ENCODE measurements at regions not wholly inside any gene's neighbourhood (a gene's known extent, or its start where the extent isn't known, plus 50 kb on each side); places are given as distances from the start of the nearest gene placed in this dataset.

DNA sequence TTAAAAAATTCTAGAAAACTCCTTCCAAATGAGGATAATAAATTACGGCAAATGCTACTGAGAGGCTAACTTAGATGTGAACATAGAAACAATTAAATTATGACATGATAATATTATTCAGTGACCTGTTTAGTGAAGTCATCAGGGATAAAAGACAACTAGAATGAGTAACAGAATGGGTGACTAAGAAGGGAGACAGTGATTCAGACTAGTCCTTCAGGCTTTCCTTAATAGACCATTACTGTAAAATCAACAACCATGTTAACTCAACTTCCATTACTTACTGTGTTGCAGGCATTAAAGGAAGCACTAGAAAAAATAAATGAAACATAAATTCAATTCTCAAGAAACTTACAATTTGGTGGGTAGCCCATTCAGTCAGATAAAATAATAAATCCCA is 543.9 kb upstream of the LRFN5 start:
- Histone ChIP-seq H3K79me1 (ENCODE audit: insufficient read depth, low read depth, low read length, poor library complexity, severe bottlenecking) (no peaks in the 10 kb centered on the region), H2BK120ac (ENCODE audit: low read depth, low read length, poor library complexity, severe bottlenecking) (no peak overlapping the region), H2AK5ac (ENCODE audit: insufficient read length, low read length) (no peak overlapping the region), H2BK15ac (ENCODE audit: low read depth, low read length) (no peak overlapping the region), H3K23me2 (ENCODE audit: insufficient read length, low read depth, low read length, poor library complexity, severe bottlenecking) (no peaks in the 10 kb centered on the region), H3K23ac (ENCODE audit: insufficient read length, low read depth, low read length) (no peak overlapping the region), H4K20me1 (ENCODE audit: control insufficient read depth, insufficient read depth, insufficient read length) (no peaks in the 10 kb centered on the region), H4K8ac (replicated peaks; ENCODE audit: insufficient read length, low read depth, low read length) (no peak overlapping the region), H3K79me2 (ENCODE audit: insufficient read depth, low read length) (no peaks in the 10 kb centered on the region), H3K9ac (ENCODE audit: extremely low read depth, insufficient read length, low read length) (no peak overlapping the region), H3K4ac (ENCODE audit: low read depth, low read length) (no peak overlapping the region), H4K5ac (ENCODE audit: insufficient read length, low read depth, low read length) (no peak overlapping the region), H4K91ac (ENCODE audit: insufficient read length, low read depth, low read length) (no peak overlapping the region), H3K9me3 (ENCODE audit: control insufficient read depth, low read depth, low read length) (no peaks in the 10 kb centered on the region), H3K27me3 (ENCODE audit: insufficient read depth, low read length) (no peaks in the 10 kb centered on the region), H2BK20ac (ENCODE audit: low read depth, low read length, poor library complexity, severe bottlenecking) (no peak overlapping the region), H2AFZ (ENCODE audit: low read length) (no peak overlapping the region), H3K14ac (ENCODE audit: insufficient read depth, low read length) (no peak overlapping the region), H2BK5ac (ENCODE audit: insufficient read length, low read length) (no peak overlapping the region), H3K4me1 (ENCODE audit: insufficient read depth, low read length) (no peaks in the 10 kb centered on the region), H3K27ac (ENCODE audit: insufficient read length, low read depth, low read length) (no peak overlapping the region), H3K56ac (ENCODE audit: insufficient read length, low read depth, low read length) (no peak overlapping the region), H3K4me2 (ENCODE audit: insufficient read depth, insufficient read length, low read length) (no peak overlapping the region), H3K18ac (ENCODE audit: insufficient read length, low read depth, low read length) (no peak overlapping the region), H2BK12ac (ENCODE audit: insufficient read length, low read depth, low read length) (no peak overlapping the region), H3T11ph (ENCODE audit: low read length) (no peak overlapping the region)
- no peaks in the 10 kb centered on the region for H3K27me3 Mint-ChIP-seq (ENCODE audit: low read depth)
- no CpG with 5 or more reads among the region's 1 CpG for WGBS (ENCODE audit: extremely low coverage, insufficient read length, low lambda C conversion rate)
- DNase-seq = no peak
- H3K4me3 Mint-ChIP-seq = no peak overlapping the region
- H3K27ac Mint-ChIP-seq = peak overlapping the region in 1 of 3 experiments; percentile 15; a peak in 1 of 7 replicates
- TF ChIP-seq, protein P1, sequence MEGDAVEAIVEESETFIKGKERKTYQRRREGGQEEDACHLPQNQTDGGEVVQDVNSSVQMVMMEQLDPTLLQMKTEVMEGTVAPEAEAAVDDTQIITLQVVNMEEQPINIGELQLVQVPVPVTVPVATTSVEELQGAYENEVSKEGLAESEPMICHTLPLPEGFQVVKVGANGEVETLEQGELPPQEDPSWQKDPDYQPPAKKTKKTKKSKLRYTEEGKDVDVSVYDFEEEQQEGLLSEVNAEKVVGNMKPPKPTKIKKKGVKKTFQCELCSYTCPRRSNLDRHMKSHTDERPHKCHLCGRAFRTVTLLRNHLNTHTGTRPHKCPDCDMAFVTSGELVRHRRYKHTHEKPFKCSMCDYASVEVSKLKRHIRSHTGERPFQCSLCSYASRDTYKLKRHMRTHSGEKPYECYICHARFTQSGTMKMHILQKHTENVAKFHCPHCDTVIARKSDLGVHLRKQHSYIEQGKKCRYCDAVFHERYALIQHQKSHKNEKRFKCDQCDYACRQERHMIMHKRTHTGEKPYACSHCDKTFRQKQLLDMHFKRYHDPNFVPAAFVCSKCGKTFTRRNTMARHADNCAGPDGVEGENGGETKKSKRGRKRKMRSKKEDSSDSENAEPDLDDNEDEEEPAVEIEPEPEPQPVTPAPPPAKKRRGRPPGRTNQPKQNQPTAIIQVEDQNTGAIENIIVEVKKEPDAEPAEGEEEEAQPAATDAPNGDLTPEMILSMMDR (conservative IDR thresholded peaks at IDR 0.05) = no peak
- H3K9me3 Mint-ChIP-seq = no peaks in the 10 kb centered on the region
- H3K4me1 Mint-ChIP-seq = no peaks in the 10 kb centered on the region
- no peaks in the 10 kb centered on the region for H3K36me3 Mint-ChIP-seq (ENCODE audit: insufficient read depth in 1 of 3, low read depth in 3 of 3)
